GM21447 (cell line): ENCODE measurements at regions not wholly inside any gene's neighbourhood (a gene's known extent, or its start where the extent isn't known, plus 50 kb on each side); places are given as distances from the start of the nearest gene placed in this dataset.
"Not testable (repeated sequence)": the region's sequence is repeated elsewhere in the genome, so short reads cannot be mapped to it uniquely, and the experiment has no call there.

Experiments used
- ATAC-seq: cut with Tn5 transposase; IDR thresholded peaks from one replicate; pipeline ENCODE4 v1.9.1; 2021; ENCODE audit not compliant: unreplicated experiment

- ATAC-seq: peak; percentile 23
Measured at GRCh38 chr3:178967177-178967532, 104.5 kb downstream of the ZMAT3 start.

GRCh38 chr3:178966299-178967176, 105.1 kb downstream of the ZMAT3 start:
- ATAC-seq: peak; percentile 43

- ATAC-seq: no peak
Measured at GRCh38 chr3:178964551-178964950, 107.1 kb downstream of the ZMAT3 start.

GRCh38 chr3:178960918-178961317, 110.7 kb downstream of the ZMAT3 start:
- no peak for ATAC-seq

GRCh38 chr3:178960181-178960580, 111.4 kb downstream of the ZMAT3 start:
- no peak for ATAC-seq

DNA sequence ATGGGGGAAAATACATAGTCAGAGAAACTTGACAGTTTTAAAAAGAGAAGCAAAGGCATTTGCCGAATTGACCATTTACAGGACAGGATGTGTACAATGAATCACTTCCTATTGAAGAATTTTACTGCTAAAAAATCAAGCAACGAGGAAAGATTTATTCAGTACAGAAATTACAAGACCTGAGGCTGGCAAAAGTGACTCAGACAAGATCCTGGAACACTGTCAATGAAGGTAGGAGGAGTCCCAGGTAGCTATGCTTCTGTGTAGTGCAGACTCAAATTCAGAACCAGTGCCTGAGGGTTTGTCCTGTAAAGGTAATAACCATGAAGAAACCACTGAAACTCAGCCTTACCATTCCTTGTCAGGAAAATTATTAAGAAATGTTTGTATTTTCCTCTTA, 120.9 kb downstream of the ZMAT3 start:
- no peak for ATAC-seq

DNA sequence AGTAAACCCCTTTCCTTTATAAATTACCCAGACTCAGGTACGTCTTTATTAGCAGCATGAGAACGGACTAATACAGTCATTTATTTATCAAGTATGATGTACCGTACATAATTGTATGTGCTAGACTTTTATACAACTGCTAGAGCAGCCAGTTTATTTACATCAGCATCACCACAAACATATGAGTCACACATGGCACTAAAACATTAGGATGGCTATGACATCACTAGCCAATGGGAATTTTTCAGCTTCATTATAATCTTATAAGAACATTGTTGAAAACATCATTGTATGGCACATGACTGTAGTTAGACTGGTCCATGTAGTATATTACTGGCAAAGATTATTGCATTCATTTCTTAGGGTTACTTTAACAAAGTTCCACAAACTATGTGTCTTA, 121.7 kb downstream of the ZMAT3 start:
- no peak for ATAC-seq

GRCh38 chr3:178948546-178948945, 123.1 kb downstream of the ZMAT3 start:
- ATAC-seq: no peak

- ATAC-seq: no peak
Measured at GRCh38 chr3:178947738-178948137, 123.9 kb downstream of the ZMAT3 start.

- ATAC-seq: not testable (repeated sequence)
Measured at GRCh38 chr3:178942261-178942660, 129.3 kb downstream of the ZMAT3 start.

DNA sequence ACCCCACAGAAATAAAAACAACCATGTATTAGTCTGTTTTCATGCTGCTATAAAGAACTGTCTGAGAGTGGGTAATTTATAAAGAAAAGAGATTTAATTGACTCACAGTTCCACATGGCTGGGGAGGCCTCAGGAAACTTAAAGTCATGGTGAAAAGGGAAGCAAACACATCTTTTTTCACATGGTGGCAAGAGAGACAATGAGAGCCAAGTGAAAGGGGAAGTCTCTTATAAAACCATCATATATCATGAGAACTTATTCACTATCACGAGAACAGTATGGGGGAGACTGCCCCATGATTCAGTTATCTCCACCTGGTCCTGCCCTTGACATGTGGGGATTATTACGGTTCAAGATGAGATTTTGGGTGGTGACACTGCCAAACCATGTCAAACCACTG, 141.5 kb downstream of the ZMAT3 start:
- no peak for ATAC-seq

DNA sequence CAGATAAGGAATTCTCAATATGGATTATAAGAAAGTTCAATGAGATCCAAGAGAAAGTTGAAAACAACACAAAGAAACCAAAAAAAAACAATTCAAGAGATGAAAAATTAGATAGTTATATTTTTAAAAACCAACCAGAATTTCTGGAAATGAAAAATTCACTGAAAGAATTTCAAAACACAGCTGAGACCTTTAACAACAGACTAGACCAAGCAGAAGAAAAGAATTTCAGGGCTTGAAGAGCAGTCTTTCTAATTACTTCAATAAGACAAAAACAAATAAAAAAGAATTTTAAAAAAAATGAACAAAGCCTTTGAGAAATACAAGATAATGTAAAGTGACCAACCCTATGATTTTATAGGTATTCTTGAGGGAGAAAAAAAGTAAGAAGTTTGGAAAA, 155.4 kb downstream of the ZMAT3 start:
- ATAC-seq: no peak

- ATAC-seq: peak; percentile 75
Measured at GRCh38 chr3:178915365-178915764, 156.2 kb downstream of the ZMAT3 start.

DNA sequence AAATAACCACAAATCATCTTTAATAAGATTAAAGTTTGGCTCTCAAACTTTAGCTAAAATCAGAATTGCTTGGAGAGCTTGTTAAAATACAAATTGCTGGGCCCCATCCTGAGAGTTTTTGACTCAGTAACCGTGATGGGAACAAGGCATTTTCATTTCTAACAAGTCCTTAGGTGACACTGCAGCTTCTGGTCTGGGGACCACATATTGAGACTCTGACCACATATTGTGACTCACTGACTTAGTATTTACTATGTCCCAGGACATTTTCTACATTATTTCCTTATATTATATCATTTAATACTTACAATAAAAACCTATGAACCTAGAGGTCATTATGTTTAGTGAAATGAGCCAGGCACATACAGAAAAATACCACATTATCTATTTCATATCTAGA, 164.5 kb downstream of the ZMAT3 start:
- no peak for ATAC-seq

DNA sequence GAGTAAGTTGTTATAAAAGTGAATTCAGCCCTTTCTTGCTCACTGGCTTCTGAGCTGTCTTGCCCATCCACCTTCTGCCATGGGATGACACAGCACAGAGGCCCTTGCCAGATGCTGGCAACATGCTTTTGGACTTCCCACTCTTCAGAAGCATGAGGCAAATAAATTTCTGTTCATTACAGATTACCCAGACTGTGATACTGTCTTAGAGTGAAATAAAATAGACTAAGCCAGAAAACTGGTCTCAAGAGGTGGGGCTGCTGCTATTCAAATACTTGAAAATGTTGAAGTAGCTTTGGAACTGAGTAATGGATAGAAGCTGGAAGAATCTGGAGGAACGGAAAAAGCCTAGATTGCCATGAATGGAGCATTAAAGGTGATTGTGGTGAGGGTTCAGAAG, 170.4 kb downstream of the ZMAT3 start:
- ATAC-seq: no peak

GRCh38 chr3:178900029-178900646, 171.5 kb downstream of the ZMAT3 start:
- no peak for ATAC-seq

- ATAC-seq: no peak
Measured at GRCh38 chr3:178895178-178895789, 176.3 kb downstream of the ZMAT3 start.
